EH (cell line): ENCODE measurements at regions not wholly inside any gene's neighbourhood (a gene's known extent, or its start where the extent isn't known, plus 50 kb on each side); places are given as distances from the start of the nearest gene placed in this dataset.
"Not testable (repeated sequence)": the region's sequence is repeated elsewhere in the genome, so short reads cannot be mapped to it uniquely, and the experiment has no call there.

ENCODE experiments used
- DNase-seq: peaks from one replicate; pipeline ENCODE4 v3.0.0-alpha.2; 2015; ENCODE audit warnings: low read depth

GRCh38 chr3:106348139-106348690 lies 479.4 kb upstream of the CBLB start:
- no peak for DNase-seq

- DNase-seq: peak; percentile 59
Measured at GRCh38 chr3:106349191-106349881, 480.5 kb upstream of the CBLB start.

GRCh38 chr3:106355873-106356272 lies 487.1 kb upstream of the CBLB start:
- DNase-seq: no peak

- DNase-seq: no peak
Measured at GRCh38 chr3:106359692-106360091, 490.9 kb upstream of the CBLB start.

GRCh38 chr3:106360901-106361300 lies 492.1 kb upstream of the CBLB start:
- not testable (repeated sequence) for DNase-seq

GRCh38 chr3:106364477-106364876 lies 495.7 kb upstream of the CBLB start:
- DNase-seq: no peak

- DNase-seq: no peak
Measured at GRCh38 chr3:106365061-106365691, 496.4 kb upstream of the CBLB start.

GRCh38 chr3:106366352-106366751 lies 497.5 kb upstream of the CBLB start:
- no peak for DNase-seq

GRCh38 chr3:106367496-106367895 lies 498.7 kb upstream of the CBLB start:
- no peak for DNase-seq

GRCh38 chr3:106371221-106371970 lies 502.6 kb upstream of the CBLB start:
- no peak for DNase-seq

- DNase-seq: no peak
Measured at GRCh38 chr3:106371971-106372805, 503.4 kb upstream of the CBLB start.

GRCh38 chr3:106372806-106373190 lies 504.0 kb upstream of the CBLB start:
- no peak for DNase-seq

GRCh38 chr3:106376016-106376570 lies 507.3 kb upstream of the CBLB start:
- DNase-seq: peak; percentile 42

- no peak for DNase-seq
Measured at GRCh38 chr3:106379251-106379750, 510.5 kb upstream of the CBLB start.

GRCh38 chr3:106380232-106380631 lies 511.4 kb upstream of the CBLB start:
- DNase-seq: peak; percentile 9

- DNase-seq: no peak
Measured at GRCh38 chr3:106381286-106381938, 512.6 kb upstream of the CBLB start.

GRCh38 chr3:106381939-106382335 lies 513.1 kb upstream of the CBLB start:
- no peak for DNase-seq

- DNase-seq: no peak
Measured at GRCh38 chr3:106386050-106386449, 517.2 kb upstream of the CBLB start.

- DNase-seq: peak; percentile 30
Measured at GRCh38 chr3:106392915-106393314, 524.1 kb upstream of the CBLB start.

GRCh38 chr3:106397006-106397405 lies 528.2 kb upstream of the CBLB start:
- no peak for DNase-seq
